Spleen (tissue), 7 donors: ENCODE measurements at regions not wholly inside any gene's neighbourhood (a gene's known extent, or its start where the extent isn't known, plus 50 kb on each side); places are given as distances from the start of the nearest gene placed in this dataset.

ENCODE experiments used
- POLR2AphosphoS5 ChIP-seq, 3 donors: sonication (generic); formaldehyde crosslinking; IDR thresholded peaks; one replicate each; pipeline ENCODE4 v1.5.1; 2017; ENCODE audit warnings: antibody characterized with exemption in 3 of 3
- TF ChIP-seq, protein P1 (sequence below), 11 experiments: fragments of 200-600 bp in 7 of 11; fragments of 450-650 bp in 4 of 11; sonication (generic) in 4 of 11; IDR thresholded peaks in 8 of 11; conservative IDR thresholded peaks in 3 of 11; 1 replicate in 7 of 11; 2 replicates in 4 of 11; pipeline versions ENCODE4 v1.4.0 to v1.8.0; 2016 to 2021; ENCODE audit warnings: antibody characterized with exemption in 11 of 11, inconsistent platforms in 4 of 11, mild to moderate bottlenecking in 1 of 11
- donor health status: DM: no; HTN: no; CAD: no; lungs with moderate emphysema.
- donor health status: DM: no; HTN: no; CAD: no.
- donor health status: DM: no; HTN: no; CAD: no.

DNA sequence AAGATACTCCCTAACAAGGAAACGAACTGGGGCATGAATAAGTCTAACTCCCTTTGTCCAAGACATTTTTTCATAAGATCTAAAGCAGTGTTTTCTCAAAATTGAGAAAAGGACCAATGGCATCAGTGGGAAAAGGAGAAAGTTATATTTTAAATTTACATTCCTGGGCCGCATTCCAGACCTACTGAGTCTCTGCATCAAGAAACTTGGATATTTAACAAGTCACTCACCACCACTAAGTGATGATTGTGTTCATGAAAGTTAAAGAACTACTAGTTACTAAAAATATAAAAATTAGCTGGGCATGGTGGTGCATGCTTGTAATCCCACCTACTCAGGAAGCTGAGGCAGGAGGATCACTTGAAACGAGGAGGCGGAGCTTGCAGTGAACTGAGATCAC is 149.6 kb upstream of the MEOX2 start:
- TF ChIP-seq POLR2AphosphoS5 (IDR thresholded peaks at IDR 0.05) = no peak
- TF ChIP-seq, protein P1, sequence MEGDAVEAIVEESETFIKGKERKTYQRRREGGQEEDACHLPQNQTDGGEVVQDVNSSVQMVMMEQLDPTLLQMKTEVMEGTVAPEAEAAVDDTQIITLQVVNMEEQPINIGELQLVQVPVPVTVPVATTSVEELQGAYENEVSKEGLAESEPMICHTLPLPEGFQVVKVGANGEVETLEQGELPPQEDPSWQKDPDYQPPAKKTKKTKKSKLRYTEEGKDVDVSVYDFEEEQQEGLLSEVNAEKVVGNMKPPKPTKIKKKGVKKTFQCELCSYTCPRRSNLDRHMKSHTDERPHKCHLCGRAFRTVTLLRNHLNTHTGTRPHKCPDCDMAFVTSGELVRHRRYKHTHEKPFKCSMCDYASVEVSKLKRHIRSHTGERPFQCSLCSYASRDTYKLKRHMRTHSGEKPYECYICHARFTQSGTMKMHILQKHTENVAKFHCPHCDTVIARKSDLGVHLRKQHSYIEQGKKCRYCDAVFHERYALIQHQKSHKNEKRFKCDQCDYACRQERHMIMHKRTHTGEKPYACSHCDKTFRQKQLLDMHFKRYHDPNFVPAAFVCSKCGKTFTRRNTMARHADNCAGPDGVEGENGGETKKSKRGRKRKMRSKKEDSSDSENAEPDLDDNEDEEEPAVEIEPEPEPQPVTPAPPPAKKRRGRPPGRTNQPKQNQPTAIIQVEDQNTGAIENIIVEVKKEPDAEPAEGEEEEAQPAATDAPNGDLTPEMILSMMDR (IDR thresholded peaks at IDR 0.05 in 8 of 11, conservative IDR thresholded peaks at IDR 0.05 in 3 of 11) = no peak
